Renal cortical epithelial cell (primary cell): ENCODE measurements at regions not wholly inside any gene's neighbourhood (a gene's known extent, or its start where the extent isn't known, plus 50 kb on each side); places are given as distances from the start of the nearest gene placed in this dataset.
A peak's percentile ranks its signal among the peaks of the same experiment; 100 is the strongest.
"Not testable (repeated sequence)": the region's sequence is repeated elsewhere in the genome, so short reads cannot be mapped to it uniquely, and the experiment has no call there.

Experiments
- DNase-seq: peaks from one replicate; pipeline ENCODE4 v3.0.0-alpha.2; 2011; ENCODE audit warnings: low read depth

GRCh38 chr2:87315183-87315902, 293.7 kb upstream of the PLGLB1 start:
- peak; percentile 44 for DNase-seq

DNA sequence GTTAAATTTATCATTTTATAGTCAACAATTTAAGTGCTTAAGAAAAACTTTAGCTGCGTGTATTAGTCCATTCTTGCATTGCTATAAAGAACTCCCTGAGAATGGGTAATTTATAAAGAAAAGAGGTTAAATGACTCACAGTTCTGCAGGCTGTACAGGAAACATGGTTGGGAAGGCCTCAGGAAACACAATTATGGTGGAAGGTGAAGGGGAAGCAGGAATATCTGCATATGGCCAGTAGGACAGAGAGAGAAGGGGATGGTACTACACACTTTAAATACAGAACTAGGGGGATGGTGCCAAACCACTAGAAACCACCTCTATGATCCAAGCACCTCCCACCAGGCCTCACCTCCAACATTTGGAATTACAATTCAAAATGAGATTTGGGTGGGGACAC, 295.5 kb upstream of the PLGLB1 start:
- DNase-seq = peak; percentile 50

- DNase-seq = peak; percentile 89
Measured at GRCh38 chr2:87318814-87319491, 297.3 kb upstream of the PLGLB1 start.

- DNase-seq = not testable (repeated sequence)
Measured at GRCh38 chr2:87319705-87320104, 298.1 kb upstream of the PLGLB1 start.

DNA sequence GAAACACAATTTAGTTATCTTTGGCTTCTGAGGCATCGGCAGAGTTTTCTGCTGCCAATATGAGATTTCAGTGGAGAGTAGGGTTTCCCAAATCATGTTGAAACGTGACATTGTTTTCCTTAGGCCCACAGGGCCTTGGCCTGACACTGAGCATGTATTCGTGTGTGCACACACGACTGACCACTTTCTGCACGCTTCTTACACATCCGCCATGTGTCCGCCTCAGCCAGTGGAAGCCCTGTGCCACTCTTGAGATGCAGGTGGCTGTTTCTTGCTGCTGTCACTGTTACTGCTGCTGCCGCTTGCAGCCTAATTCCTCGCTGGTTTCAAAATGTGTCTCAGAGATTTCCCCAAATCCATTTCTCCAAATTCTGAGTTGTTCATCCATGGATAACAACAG, 299.6 kb upstream of the PLGLB1 start:
- not testable (repeated sequence) for DNase-seq

DNA sequence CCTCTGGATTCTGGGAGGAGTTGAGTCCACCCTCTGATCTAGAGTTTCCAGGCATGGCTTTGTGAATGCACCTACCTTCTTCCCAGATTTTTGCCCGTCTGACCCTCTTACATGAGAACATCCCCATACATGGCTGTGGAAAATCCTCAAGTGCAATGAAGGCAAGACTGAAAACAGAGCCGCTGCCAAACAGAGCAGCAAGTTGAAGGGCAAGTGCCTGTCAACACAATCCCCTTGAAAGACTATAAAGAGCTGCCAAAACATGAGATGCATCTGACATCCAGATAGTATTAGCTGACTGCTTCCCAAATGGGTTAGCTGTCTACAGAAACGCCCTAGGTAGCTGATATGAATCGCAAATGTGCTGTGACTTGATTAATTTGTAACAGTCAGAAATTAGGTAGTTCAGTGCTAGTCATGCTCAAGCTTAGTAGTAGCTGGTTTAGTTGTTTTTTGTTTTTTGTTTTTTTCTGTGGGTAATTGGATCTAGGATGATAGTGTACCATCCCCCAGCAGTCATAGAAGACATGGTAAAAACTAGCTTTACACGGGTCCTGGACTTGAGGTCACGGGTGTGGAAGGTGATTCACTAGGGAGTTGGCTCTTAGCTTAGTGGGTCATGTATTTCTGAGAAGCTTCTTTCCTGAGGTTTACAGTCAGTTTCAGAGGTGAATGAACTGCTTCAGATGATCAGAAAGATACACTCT, 302.8 kb upstream of the PLGLB1 start:
- DNase-seq = peak; percentile 19

DNA sequence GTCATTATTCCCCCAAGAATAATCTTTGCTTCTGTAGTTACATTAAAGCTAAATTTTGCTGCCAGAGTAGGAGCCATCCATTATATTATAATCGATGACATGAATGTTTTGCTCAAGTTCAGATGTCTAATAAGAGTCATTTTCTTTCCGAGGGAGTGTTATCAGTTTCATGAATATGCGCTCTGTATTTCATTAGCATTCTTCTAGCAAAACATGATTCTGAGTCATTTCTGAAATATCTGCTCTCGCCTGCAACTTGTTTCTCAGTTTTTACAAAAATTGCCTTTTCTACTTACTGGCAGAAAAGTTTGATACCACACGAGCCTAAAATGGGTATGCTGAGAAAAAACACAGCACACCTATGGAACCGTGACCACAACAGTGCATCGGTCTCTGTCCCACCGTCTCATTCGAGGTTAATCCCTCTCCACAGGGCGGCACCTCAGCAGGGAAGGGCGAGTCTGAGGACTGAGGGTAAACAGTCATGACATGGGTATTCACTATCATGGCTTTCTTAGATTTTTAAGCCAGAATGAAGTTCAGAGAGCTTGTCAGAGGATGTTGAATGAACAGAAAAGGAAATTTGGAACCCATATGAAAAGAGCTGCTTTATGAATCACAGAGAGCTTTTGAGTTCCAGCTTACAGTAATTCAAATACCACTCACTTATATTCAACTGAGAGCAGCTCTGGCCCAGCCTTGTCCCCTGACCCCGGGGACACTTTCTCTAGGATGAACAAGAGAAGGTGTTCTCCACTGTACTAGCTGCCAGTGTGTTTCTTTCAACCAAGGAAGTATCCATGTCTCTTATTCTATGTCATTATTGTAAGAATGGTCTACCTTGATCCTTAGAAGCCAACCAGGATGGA, 303.6 kb upstream of the PLGLB1 start:
- DNase-seq = not testable (repeated sequence)

DNA sequence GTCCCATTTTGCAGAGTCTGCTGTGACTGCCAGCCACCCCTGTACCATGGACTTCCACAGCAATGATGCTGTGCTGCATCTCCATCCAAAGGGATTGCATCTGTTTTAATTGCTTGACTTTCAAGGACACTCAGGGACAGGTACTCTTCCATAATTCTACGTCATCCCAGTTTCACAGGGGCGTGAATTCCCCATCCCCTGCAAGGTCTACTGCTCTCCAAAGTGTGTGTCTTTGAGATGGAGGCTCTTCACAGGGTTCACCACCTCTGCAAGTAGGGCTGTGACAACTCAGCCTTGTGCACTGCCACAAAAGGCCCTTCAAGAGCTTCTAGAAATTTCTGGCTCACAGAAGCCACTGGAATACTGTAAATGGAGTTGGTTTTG, 304.3 kb upstream of the PLGLB1 start:
- not testable (repeated sequence) for DNase-seq

- DNase-seq = not testable (repeated sequence)
Measured at GRCh38 chr2:87326754-87327153, 305.1 kb upstream of the PLGLB1 start.

DNA sequence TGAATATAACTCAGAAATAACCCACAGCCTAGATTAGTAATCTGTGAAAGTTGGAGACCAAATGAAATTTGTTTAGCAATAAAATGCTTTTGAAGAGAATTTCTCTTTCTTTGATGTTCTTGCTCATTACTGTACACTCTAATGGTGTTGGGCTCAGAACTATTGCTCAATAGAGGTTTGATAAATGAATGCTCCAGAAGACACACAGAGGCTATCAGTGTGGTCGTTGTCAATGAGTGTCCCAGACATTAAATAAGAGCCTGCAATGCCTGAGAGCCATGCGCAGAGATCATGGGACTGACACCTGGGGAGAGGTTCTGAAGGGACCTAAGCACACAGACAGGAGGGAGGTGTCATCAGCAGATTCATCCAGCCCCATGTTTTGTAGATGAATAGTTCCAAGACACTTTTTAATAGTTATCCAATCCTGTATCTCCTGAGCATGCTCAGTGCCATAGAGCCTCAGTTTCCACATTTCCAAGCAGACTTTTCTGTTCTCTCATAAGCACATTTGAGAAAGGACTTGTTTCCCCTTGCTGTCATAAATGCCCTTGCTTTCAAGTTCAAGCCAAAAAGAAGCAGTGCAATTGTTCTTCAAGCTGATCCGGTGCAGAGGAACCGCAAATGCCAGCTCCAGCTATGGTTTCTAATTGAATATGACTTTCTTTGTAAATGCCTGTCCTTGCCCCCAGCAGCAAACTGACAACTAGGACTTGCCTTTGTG, 306.2 kb upstream of the PLGLB1 start:
- DNase-seq = not testable (repeated sequence)

GRCh38 chr2:87329529-87329928, 307.9 kb upstream of the PLGLB1 start:
- DNase-seq = not testable (repeated sequence)

- DNase-seq = not testable (repeated sequence)
Measured at GRCh38 chr2:87330486-87330885, 308.8 kb upstream of the PLGLB1 start.

GRCh38 chr2:87331940-87332583, 310.4 kb upstream of the PLGLB1 start:
- DNase-seq = not testable (repeated sequence)

DNA sequence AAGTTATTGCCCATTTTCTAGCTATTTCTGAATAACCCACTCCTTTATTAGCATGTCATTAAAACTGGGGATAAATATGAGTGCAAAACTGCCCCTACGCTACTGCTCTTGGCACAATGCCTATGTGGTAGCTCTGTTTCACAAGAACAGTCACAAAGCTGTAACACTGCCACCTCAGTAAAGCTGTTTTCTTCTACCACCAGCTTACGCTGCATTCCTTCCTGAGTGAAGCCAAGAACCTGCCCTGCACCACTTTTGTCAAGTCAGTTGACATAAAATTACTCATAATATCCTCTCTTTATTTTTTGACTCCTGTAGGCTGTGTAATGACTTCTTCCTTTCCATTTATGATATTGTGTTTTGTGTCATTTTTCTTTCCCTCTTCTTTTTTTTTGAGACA, 313.2 kb upstream of the PLGLB1 start:
- DNase-seq = not testable (repeated sequence)

DNA sequence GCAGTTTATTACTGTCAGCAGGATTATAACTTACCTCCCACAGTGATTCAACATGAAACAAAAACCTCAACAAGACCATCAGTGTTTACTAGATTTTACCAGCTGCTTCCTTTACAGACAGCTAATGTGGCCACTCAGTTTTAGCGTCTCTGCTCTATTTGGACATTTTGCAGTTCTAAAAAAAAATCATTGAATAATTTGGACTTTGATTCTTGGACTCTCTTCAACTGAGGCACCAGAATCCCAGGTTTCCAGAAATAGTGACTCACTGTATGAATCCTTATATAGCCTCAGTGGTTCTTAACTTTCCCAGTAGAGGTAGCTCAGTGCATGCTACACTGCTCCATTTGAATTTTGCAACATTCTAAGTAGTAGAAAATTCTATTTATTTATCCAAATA, 317.4 kb upstream of the PLGLB1 start:
- peak; percentile 63 for DNase-seq

DNA sequence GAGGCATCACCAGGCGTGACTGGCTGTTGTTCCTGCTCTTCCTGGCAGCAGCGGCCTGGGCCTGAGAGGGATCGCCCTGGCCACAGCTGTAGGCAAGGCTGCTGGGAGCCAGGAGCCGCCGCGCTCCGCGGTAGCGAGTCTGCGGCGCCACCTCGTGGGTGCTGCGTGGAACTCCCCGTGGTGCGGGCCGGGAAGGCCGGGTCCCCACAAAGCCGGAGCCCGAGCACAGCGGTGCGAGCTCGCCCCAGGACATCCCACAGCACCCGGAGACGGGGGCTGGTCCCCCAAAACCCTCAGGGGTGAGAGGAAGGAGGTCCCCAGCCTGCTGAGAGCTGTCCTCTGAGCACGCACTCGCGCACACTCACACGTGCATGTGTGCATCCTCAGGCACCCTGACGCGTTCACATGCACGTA, 320.0 kb upstream of the PLGLB1 start:
- DNase-seq = peak; percentile 41

GRCh38 chr2:87342175-87342574, 320.5 kb upstream of the PLGLB1 start:
- DNase-seq = not testable (repeated sequence)

DNA sequence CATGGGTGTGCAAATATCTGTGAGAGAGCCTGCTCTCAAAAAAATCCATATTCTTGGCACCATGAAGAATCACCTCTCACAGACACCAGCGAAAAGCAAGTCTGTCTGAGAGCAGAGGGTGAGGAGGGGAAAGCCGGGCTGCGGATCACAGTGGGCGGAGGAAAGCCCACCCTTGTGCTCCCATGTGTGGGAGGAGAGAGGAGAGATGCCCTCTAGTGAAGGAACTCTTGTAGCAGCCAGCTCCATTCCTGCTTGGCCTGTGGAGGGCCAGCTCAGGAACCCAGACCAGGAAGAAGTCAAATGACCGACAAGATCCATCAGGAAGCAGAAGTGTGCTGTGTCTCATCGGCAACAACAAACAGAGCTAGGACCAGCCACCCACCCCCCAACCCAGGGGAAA, 321.7 kb upstream of the PLGLB1 start:
- not testable (repeated sequence) for DNase-seq

DNA sequence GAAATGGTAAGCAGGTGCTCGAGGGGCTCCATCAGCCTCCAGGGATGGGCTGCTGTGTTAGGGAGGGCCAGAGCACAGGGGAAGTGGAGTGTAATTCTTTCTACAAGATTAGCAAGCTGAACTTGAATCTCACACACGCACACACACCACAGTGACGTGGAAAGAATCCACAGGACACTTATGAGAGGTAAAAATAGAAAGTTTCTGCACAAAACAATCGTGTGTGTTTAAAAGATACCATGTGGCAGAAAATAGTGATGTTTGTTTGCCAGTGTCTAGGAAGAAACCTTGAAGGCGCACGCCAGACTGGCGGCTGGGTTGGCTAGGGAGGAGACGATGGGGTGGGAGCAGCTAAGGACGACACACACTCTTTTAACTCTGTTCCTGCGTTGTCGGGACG, 323.6 kb upstream of the PLGLB1 start:
- not testable (repeated sequence) for DNase-seq

DNA sequence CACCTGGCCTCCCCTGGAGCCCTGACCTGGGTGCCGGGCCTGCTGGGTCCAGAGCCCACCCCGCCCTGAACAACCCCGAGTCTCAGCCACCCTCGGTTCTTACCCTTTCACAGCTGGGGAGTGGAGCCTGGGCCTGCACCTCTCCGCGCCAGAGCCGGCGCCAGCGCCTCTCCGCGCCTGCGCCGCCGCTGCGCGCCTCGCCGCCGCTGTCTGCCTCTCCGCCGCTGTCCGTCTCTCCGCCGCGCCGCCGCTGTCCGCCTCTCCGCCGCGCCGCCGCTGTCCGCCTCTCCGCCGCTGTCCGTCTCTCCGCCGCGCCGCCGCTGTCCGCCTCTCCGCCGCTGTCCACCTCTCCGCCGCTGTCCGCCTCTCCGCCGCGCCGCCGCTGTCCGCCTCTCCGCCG, 326.9 kb upstream of the PLGLB1 start:
- DNase-seq = not testable (repeated sequence)

DNA sequence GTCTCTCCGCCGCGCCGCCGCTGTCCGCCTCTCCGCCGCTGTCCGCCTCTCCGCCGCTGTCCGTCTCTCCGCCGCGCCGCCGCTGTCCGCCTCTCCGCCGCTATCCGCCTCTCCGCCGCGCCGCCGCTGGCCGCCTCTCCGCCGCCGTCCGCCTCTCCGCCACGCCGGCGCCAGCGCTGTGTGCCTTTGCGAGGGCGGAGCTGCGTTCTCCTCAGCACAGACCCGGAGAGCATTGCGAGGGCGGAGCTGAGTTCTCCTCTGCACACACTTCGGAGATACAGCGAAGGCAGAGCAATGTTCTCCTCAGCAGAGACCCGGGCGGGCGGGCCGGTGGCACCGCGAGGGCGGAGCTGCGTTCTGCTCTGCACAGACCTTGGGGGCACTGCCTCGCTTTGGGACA, 327.4 kb upstream of the PLGLB1 start:
- not testable (repeated sequence) for DNase-seq
